ENCODE measurements at regions not wholly inside any gene's neighbourhood (a gene's known extent, or its start where the extent isn't known, plus 50 kb on each side); places are given as distances from the start of the nearest gene placed in this dataset.

DNA sequence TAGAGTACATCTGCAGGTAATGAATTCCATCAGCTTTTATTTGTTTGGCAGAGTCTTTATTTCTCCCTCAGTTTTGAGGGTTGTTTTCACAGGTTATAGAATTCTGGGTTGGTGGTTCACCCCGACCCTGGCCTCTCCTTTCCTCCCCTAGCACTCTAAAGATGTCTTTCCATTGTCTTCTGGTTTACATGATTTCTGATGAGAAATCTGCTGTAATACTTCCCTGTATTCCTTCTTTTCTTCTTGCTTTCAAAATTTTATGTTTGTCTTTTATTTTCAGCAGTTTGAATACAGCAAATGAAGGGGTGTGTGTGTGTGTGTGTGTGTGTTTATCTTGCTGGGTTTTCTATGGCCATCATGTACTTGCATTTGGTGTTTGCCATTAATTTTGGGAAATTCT, 312.0 kb upstream of the RPS23 start:
- TF ChIP-seq, protein P1, sequence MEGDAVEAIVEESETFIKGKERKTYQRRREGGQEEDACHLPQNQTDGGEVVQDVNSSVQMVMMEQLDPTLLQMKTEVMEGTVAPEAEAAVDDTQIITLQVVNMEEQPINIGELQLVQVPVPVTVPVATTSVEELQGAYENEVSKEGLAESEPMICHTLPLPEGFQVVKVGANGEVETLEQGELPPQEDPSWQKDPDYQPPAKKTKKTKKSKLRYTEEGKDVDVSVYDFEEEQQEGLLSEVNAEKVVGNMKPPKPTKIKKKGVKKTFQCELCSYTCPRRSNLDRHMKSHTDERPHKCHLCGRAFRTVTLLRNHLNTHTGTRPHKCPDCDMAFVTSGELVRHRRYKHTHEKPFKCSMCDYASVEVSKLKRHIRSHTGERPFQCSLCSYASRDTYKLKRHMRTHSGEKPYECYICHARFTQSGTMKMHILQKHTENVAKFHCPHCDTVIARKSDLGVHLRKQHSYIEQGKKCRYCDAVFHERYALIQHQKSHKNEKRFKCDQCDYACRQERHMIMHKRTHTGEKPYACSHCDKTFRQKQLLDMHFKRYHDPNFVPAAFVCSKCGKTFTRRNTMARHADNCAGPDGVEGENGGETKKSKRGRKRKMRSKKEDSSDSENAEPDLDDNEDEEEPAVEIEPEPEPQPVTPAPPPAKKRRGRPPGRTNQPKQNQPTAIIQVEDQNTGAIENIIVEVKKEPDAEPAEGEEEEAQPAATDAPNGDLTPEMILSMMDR (IDR thresholded peaks at IDR 0.05), result no peak
- no peak for TF ChIP-seq EZH2 (IDR thresholded peaks at IDR 0.05)
